A673 (cell line): ENCODE measurements at regions not wholly inside any gene's neighbourhood (a gene's known extent, or its start where the extent isn't known, plus 50 kb on each side); places are given as distances from the start of the nearest gene placed in this dataset.

ENCODE experiments used
- EZH2 ChIP-seq: fragments of 200-600 bp; sonication (generic); IDR thresholded peaks from 2 replicates; pipeline ENCODE4 v1.6.1; 2017; ENCODE audit warnings: borderline replicate concordance, low read depth, mild to moderate bottlenecking, mixed read lengths, antibody characterized with exemption, low read length; ENCODE audit not compliant: poor library complexity, severe bottlenecking
- TF ChIP-seq, protein P1 (sequence below): fragments of 300-800, 200-600 bp; sonication (generic); conservative IDR thresholded peaks from 2 replicates; pipeline ENCODE4 v1.5.1; 2017; ENCODE audit warnings: low read depth, mild to moderate bottlenecking, antibody characterized with exemption, low read length, moderate library complexity, mixed read lengths

DNA sequence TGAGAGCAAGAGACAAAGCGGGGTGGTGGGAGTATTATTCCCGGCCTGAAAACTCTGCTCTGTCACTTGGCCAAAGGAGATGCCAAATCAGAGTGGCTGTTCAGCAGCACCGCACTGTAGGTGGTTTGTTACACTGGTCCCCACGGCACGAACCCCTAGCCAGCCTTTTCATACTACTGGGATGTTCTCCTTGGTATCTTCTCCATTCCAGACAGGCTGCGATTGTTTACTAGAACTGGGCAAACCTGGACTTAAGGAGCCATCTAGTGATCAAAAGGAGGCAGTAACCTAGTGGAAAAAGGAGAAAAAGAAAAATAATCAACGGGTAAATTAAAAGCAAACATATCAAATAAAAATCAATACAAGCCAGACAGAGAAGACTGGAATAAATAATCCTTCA, 58.9 kb upstream of the TMTC2 start:
- TF ChIP-seq, protein P1, sequence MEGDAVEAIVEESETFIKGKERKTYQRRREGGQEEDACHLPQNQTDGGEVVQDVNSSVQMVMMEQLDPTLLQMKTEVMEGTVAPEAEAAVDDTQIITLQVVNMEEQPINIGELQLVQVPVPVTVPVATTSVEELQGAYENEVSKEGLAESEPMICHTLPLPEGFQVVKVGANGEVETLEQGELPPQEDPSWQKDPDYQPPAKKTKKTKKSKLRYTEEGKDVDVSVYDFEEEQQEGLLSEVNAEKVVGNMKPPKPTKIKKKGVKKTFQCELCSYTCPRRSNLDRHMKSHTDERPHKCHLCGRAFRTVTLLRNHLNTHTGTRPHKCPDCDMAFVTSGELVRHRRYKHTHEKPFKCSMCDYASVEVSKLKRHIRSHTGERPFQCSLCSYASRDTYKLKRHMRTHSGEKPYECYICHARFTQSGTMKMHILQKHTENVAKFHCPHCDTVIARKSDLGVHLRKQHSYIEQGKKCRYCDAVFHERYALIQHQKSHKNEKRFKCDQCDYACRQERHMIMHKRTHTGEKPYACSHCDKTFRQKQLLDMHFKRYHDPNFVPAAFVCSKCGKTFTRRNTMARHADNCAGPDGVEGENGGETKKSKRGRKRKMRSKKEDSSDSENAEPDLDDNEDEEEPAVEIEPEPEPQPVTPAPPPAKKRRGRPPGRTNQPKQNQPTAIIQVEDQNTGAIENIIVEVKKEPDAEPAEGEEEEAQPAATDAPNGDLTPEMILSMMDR, result peak; percentile 59
- TF ChIP-seq EZH2, result no peak
